Mesothelial cell of epicardium (in vitro differentiated cells): ENCODE measurements at regions not wholly inside any gene's neighbourhood (a gene's known extent, or its start where the extent isn't known, plus 50 kb on each side); places are given as distances from the start of the nearest gene placed in this dataset.

Experiments used
- DNase-seq, 2 experiments: peaks; one replicate each; pipeline ENCODE4 v3.0.0; 2021; ENCODE audit warnings: low spot score in 2 of 2; ENCODE audit not compliant: unreplicated experiment in 2 of 2
- H3K27ac Mint-ChIP-seq: 2 replicates; pipeline ENCODE4 v1.8.0; 2021; ENCODE audit warnings: mixed read lengths
- H3K27me3 Mint-ChIP-seq: 2 replicates; pipeline ENCODE4 v1.8.0; 2021; ENCODE audit warnings: low read depth, mixed read lengths
- H3K36me3 Mint-ChIP-seq: 2 replicates; pipeline ENCODE4 v1.8.0; 2021; ENCODE audit warnings: mixed read lengths
- H3K4me1 Mint-ChIP-seq: 2 replicates; pipeline ENCODE4 v1.8.0; 2021; ENCODE audit warnings: mixed read lengths
- H3K4me3 Mint-ChIP-seq: 2 replicates; pipeline ENCODE4 v1.8.0; 2021; ENCODE audit warnings: mild to moderate bottlenecking, moderate library complexity, mixed read lengths
- H3K9me3 Mint-ChIP-seq: 2 replicates; pipeline ENCODE4 v1.8.0; 2021; ENCODE audit warnings: mixed read lengths
- CTCF ChIP-seq: fragments of 200-600 bp; sonication (generic); IDR thresholded peaks from one replicate; pipeline ENCODE4 v1.5.0; 2021; ENCODE audit warnings: antibody characterized with exemption; ENCODE audit not compliant: unreplicated experiment

GRCh38 chr2:67041051-67041450 lies 356.1 kb upstream of the ETAA1 start:
- Mint-ChIP-seq H3K27me3 (no peaks in the 10 kb centered on the region), H3K36me3 (no peaks in the 10 kb centered on the region), H3K4me1 (peaks cover 11% of the 10 kb centered on the region), H3K27ac (no peak overlapping the region), H3K9me3 (no peaks in the 10 kb centered on the region), H3K4me3 (no peak overlapping the region)
- DNase-seq: no peak
- no peak for TF ChIP-seq CTCF

GRCh38 chr2:67043781-67044478 lies 353.2 kb upstream of the ETAA1 start:
- TF ChIP-seq CTCF: no peak
- Mint-ChIP-seq H3K9me3 (peaks cover 6% of the 10 kb centered on the region), H3K4me3 (no peak overlapping the region), H3K27ac (no peak overlapping the region), H3K36me3 (no peaks in the 10 kb centered on the region), H3K4me1 (peaks cover 21% of the 10 kb centered on the region), H3K27me3 (no peaks in the 10 kb centered on the region)
- DNase-seq: no peak

- TF ChIP-seq CTCF: no peak
- Mint-ChIP-seq H3K27me3 (no peaks in the 10 kb centered on the region), H3K9me3 (peaks cover 22% of the 10 kb centered on the region), H3K4me3 (no peak overlapping the region), H3K36me3 (peaks cover 2% of the 10 kb centered on the region), H3K4me1 (peaks cover 14% of the 10 kb centered on the region), H3K27ac (no peak overlapping the region)
- no peak for DNase-seq
Observed at GRCh38 chr2:67046591-67046990, 350.5 kb upstream of the ETAA1 start.

GRCh38 chr2:67048314-67048713 lies 348.8 kb upstream of the ETAA1 start:
- DNase-seq: no peak
- no peak for TF ChIP-seq CTCF
- Mint-ChIP-seq H3K4me1 (peaks cover 16% of the 10 kb centered on the region), H3K27me3 (no peaks in the 10 kb centered on the region), H3K9me3 (peaks cover 22% of the 10 kb centered on the region), H3K36me3 (peaks cover 2% of the 10 kb centered on the region), H3K27ac (no peak overlapping the region), H3K4me3 (no peak overlapping the region)

GRCh38 chr2:67050622-67051021 lies 346.5 kb upstream of the ETAA1 start:
- TF ChIP-seq CTCF: no peak
- Mint-ChIP-seq H3K4me1 (peaks cover 33% of the 10 kb centered on the region), H3K36me3 (peaks cover 2% of the 10 kb centered on the region), H3K4me3 (no peak overlapping the region), H3K9me3 (peaks cover 22% of the 10 kb centered on the region), H3K27ac (no peak overlapping the region), H3K27me3 (no peaks in the 10 kb centered on the region)
- DNase-seq: no peak
